ENCODE measurements at regions not wholly inside any gene's neighbourhood (a gene's known extent, or its start where the extent isn't known, plus 50 kb on each side); places are given as distances from the start of the nearest gene placed in this dataset.
A peak's percentile ranks its signal among the peaks of the same experiment; 100 is the strongest.

GRCh38 chr6:80771941-80772340, 665.5 kb downstream of the BCKDHB start:
- Histone ChIP-seq H3K9me3 (peaks cover 0 to 9% (median 0%) of the 10 kb centered on the region in 11 donors), H3K27ac (no peak overlapping the region), H3K27me3 (no peaks in the 10 kb centered on the region), H3K36me3 (no peaks in the 10 kb centered on the region), H3K4me3 (no peak overlapping the region), H3K4me1 (peaks cover 0 to 7% (median 0%) of the 10 kb centered on the region in 9 donors)
- DNase-seq (no peak), ATAC-seq (no peak)
- intact Hi-C loops (cut with DNase I) = no loop called here
- 19 to 29% methylated on average over 2 of the region's 2 CpGs for WGBS, 2 donors
- TF ChIP-seq CTCF (IDR thresholded peaks at IDR 0.05) = no peak

- peaks cover 0 to 7% (median 0%) of the 10 kb centered on the region in 9 donors for H3K4me1 ChIP-seq
- WGBS, 2 donors = 34 to 56% methylated on average over 1 of the region's 1 CpG
- H3K27me3 ChIP-seq = no peaks in the 10 kb centered on the region
- DNase-seq (no peak), ATAC-seq (peak in 5 of 8 donors; percentile 26 to 73 (median 70))
- no peak overlapping the region for H3K27ac ChIP-seq
- TF ChIP-seq CTCF (IDR thresholded peaks at IDR 0.05) = no peak
- H3K4me3 ChIP-seq = no peak overlapping the region
- no peaks in the 10 kb centered on the region for H3K36me3 ChIP-seq
- H3K9me3 ChIP-seq = peaks cover 0 to 9% (median 0%) of the 10 kb centered on the region in 11 donors
- intact Hi-C loops (cut with DNase I) = no loop called here
These were observed 662.6 kb downstream of the BCKDHB start for GRCh38 chr6:80769106-80769505.

GRCh38 chr6:80767808-80768207, 661.3 kb downstream of the BCKDHB start:
- Histone ChIP-seq H3K4me3 (no peak overlapping the region), H3K9me3 (peaks cover 0 to 9% (median 0%) of the 10 kb centered on the region in 11 donors), H3K36me3 (no peaks in the 10 kb centered on the region), H3K27ac (no peak overlapping the region), H3K27me3 (no peaks in the 10 kb centered on the region), H3K4me1 (peaks cover 0 to 7% (median 0%) of the 10 kb centered on the region in 9 donors)
- TF ChIP-seq CTCF (IDR thresholded peaks at IDR 0.05) = no peak
- intact Hi-C loops (cut with DNase I) = no loop called here
- DNase-seq = peak; percentile 24 to 48
- 28 to 41% methylated on average over 2 of the region's 2 CpGs for WGBS, 2 donors
- ATAC-seq = peak in 6 of 8 donors; percentile 42 to 90 (median 78)

GRCh38 chr6:80744213-80744612, 637.7 kb downstream of the BCKDHB start:
- TF ChIP-seq CTCF (IDR thresholded peaks at IDR 0.05) = no peak
- no peak for DNase-seq
- Histone ChIP-seq H3K4me3 (no peak overlapping the region), H3K27me3 (no peaks in the 10 kb centered on the region), H3K9me3 (peaks cover 0 to 12% (median 0%) of the 10 kb centered on the region in 11 donors), H3K36me3 (no peaks in the 10 kb centered on the region), H3K4me1 (no peaks in the 10 kb centered on the region), H3K27ac (no peak overlapping the region)
- intact Hi-C loops (cut with DNase I) = loop anchor here in 2 of 10 donors (5.0 to 10.0 kb wide), 2 partner anchors 333 to 1011 kb away; partner anchors contain the start of gene TENT5A (in 1 of the 2)
- ATAC-seq = no peak
